GM18870 (cell line): ENCODE measurements at regions not wholly inside any gene's neighbourhood (a gene's known extent, or its start where the extent isn't known, plus 50 kb on each side); places are given as distances from the start of the nearest gene placed in this dataset.
"Not testable (repeated sequence)": the region's sequence is repeated elsewhere in the genome, so short reads cannot be mapped to it uniquely, and the experiment has no call there.

Source experiments
- ATAC-seq: cut with Tn5 transposase; IDR thresholded peaks from one replicate; pipeline ENCODE4 v1.9.1; 2021; ENCODE audit warnings: moderate library complexity; ENCODE audit not compliant: unreplicated experiment

GRCh38 chr13:86253497-86253896, 454.3 kb upstream of the SLITRK6 start:
- ATAC-seq, result not testable (repeated sequence)

- not testable (repeated sequence) for ATAC-seq
These were observed 456.6 kb upstream of the SLITRK6 start for GRCh38 chr13:86255820-86256219.

DNA sequence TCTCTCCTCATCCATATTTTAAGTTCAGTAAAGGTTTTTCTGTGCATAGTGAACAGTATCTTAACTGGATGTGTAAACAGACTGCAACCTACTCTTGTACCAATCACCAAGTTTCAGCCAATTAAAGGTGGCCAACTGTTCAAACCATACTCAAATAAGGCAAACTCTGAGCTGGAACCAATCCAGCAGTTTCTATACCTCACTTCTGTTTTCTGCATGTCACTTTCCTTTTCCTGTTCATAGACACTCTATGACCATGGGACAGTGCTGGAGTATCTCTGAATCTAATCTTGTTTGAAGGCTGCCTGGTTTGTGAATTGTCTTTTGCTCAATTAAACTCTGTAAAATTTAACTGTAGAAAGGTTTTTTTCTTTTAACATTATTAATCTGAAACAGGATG, 470.3 kb upstream of the SLITRK6 start:
- no peak for ATAC-seq

DNA sequence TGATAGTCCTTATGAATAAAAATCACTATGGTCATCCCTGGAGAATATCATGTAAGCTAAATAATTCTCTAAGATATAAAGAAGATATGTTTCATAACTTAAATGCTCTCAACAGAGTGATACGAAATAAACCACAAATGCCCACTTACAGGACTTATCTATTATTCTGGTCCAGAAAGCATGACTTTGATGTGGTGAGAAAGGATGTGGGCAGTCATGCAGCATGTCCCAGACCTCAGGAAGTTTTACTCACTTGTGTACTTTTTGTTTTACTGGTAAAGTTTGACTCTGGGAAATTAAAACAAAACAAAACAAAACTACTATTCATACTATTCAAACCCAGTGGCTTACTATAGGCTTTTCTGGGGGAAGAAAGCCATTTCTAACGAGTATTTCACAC, 483.2 kb upstream of the SLITRK6 start:
- ATAC-seq, result no peak

DNA sequence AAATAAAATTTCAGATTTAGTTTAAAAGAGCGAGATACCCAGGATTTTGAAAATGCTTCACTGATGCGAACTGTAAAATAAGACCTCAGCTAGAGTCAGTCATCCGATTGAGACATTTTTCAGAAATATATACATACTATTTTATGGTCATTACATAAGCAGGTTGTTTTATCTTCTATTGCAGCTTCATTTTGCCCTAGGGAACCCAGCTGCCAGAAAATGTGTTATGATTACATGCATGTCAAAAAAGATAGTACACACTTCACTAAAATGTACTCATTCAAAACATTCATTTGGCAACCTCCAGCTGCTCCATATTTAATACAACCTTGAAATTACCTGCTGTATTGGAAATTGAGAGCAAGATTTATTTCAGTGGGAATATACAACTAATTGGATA, 483.8 kb upstream of the SLITRK6 start:
- no peak for ATAC-seq

- ATAC-seq, result no peak
These were observed 499.5 kb upstream of the SLITRK6 start for GRCh38 chr13:86298725-86299124.

DNA sequence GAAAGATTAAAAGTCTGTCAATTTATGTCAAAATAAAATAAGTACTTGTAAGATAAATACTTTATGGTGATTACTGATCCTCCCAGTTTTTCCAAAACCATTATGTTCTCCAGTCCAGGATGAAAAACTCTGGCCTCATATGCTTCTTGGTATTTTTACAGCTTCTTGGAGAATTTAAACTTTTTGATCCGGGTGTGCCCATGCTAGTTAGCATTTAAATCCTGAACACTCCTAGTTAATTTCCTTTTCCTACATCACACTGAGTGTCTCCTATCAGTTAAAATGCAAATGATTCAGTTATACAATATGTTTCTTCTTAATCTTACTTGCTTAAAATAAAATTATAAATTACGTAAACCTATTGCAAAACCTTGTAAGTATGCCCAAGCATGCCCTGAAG, 499.9 kb upstream of the SLITRK6 start:
- no peak for ATAC-seq

DNA sequence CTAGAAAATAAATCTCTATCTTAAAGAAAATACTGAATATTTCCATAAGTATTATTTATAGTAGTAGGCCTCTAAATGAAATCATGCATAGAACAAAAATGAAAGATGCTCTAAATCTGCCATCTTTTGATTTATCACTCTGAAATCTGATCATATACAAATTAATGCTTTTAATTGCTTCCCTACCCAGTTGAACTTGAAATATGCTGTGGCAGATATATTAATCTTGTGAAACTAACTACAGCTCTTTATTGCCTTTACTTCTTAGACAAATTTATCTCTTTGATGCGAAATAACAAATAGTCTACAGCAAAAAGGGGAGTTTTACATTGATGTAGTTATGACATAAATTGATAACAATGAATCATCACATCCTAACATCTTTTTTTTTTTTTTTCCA, 510.7 kb upstream of the SLITRK6 start:
- ATAC-seq, result no peak

DNA sequence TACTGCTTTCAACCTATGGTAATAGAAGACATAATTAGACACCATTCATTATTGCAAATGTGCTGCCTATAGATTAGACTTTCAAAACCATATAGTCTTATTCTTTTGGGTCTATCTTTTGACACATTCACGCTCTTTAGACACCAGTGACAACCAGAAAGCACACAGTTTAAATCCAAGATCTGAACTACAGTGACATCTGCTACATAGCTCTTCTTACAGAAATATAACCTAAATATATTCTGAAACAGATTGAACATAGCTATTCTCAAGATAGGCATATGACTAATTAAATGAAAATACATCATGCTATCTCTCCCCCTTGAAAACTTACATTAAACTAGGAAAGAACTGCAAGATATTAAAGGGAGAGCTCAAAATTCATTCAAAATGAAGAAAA, 514.2 kb upstream of the SLITRK6 start:
- ATAC-seq, result no peak

GRCh38 chr13:86318450-86318849, 519.2 kb upstream of the SLITRK6 start:
- ATAC-seq, result no peak

- no peak for ATAC-seq
These were observed 525.0 kb upstream of the SLITRK6 start for GRCh38 chr13:86324191-86324590.

DNA sequence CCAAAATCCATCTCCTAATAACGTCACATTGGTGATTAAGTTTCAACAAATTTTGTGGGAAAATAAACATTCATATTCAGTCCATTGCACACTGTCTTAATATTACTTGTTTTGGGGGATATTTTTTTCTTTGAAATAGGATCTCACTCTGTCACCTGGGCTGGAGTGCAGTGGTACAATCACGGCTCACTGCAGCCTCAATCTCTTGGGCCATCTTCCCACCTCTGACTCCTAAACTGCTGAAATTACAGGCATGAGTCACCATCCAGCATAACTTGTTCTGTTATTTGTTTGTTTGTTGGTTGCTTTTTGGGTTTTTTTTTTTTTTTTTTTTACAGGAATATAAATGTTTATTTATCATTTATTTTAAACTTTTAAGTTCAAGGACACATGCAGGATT, 556.1 kb upstream of the SLITRK6 start:
- ATAC-seq, result no peak

- no peak for ATAC-seq
These were observed 557.9 kb upstream of the SLITRK6 start for GRCh38 chr13:86357106-86357505.

DNA sequence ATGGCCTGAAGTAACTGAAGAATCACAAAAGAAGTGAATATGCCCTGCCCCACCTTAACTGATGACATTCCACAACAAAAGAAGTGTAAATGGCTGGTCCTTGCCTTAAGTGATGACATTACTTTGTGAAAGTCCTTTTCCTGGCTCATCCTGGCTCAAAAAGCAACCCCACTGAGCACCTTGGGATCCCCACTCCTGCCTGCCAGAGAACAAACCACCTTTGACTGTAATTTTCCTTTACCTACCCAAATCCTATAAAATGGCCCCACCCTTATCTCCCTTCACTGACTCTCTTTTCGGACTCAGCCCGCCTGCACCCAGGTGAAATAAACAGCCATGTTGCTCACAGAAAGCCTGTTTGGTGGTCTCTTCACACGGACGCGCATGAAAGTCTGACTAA, 564.5 kb upstream of the SLITRK6 start:
- ATAC-seq, result not testable (repeated sequence)

DNA sequence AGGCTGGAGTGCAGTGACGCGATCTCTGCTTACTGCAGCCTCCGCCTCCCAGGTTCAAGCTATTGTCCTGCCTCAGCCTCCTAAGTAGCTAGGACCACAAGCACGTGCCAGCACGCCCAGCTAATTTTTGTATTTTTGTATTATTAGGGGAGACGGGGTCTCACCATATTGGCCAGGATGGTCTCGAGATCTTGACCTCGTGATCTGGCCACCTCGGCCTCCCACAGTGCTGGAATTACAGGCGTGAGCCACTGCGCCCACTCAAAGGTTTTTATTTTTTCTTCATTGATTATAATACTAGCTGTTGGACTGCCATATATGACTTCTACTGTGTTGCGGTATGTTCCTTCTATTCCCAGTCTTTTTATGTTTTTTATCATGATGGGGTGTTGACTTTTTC, 569.7 kb upstream of the SLITRK6 start:
- ATAC-seq, result no peak

- no peak for ATAC-seq
These were observed 578.2 kb upstream of the SLITRK6 start for GRCh38 chr13:86377451-86377850.

- ATAC-seq, result no peak
These were observed 579.4 kb upstream of the SLITRK6 start for GRCh38 chr13:86378628-86379027.

DNA sequence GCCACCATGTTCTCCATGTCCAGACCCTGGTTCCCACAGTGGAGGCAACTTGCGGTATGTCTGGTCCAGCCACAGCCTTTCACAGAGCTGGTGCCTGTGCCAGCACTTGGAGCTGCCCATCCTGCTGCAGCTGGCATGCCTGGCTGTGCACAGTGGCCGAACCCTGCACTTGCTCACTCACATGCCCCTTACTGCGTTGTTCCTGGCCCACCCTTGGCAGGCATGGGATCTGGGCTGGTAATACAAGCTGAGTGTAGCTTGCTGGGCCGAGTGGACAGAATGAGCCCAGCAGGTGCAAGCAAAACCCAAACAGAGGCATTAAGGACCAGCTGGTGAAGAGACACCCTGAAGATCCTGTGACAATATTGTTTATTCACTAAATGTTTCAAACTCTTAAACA, 583.9 kb upstream of the SLITRK6 start:
- ATAC-seq, result no peak

- ATAC-seq, result no peak
These were observed 584.3 kb upstream of the SLITRK6 start for GRCh38 chr13:86383561-86383960.

DNA sequence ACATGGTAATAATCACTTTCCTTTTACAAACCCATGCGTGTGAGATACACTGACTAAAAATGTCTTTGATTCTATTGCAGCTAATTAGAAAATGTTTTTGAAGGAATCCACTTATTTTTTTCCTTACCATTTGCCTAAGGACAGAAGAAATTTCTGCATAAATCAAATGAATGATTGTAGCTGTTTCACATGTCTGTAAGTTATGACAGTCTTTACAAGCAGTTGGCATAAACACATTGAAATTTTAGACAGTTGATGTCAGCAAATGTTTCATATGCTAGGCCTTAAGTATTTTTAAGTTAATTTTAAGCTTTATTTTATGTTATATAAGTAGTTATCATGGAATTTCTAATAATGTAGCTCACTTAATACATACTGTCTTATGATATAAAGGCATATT, 598.4 kb upstream of the SLITRK6 start:
- no peak for ATAC-seq

DNA sequence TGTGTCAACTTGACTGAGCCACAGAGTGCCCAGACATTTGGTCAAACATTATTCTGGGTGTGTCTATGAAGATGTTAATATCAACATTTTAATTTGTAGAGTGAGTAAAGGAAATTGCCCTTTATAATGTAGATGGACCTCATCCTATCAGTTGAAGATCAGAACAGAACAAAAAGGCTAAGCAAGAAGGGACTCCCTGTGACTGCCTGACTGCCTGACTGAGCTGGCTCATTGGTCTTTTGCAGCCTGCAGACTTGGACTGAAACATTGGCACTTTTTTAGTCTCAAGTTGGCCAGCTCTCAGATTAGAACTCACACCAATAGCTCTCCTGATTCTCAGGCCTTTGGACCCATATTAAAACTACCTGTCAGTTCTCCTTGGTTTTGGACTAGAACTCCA, 600.4 kb upstream of the SLITRK6 start:
- no peak for ATAC-seq

DNA sequence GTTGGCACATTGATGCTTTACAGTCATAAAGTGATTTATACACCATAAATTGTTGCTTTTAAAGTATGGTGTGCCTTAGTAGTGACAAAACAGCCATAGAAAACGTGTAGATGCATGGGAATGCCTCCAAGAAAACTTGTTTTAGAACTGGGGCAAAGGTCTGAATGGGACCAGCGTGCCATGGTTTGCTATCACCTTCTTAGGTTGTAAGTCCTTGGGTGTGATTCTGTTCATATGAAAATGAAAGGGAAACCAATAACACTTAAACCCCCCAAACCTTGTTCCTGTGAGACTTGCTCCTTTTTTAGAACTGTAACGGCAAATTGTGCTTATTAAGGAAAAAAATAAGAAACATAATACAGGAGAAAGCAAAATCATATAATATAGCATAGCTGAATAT, 603.3 kb upstream of the SLITRK6 start:
- no peak for ATAC-seq

- ATAC-seq, result no peak
These were observed 604.0 kb upstream of the SLITRK6 start for GRCh38 chr13:86403181-86403580.
